ENCODE measurements at regions not wholly inside any gene's neighbourhood (a gene's known extent, or its start where the extent isn't known, plus 50 kb on each side); places are given as distances from the start of the nearest gene placed in this dataset.
"Not testable (repeated sequence)": the region's sequence is repeated elsewhere in the genome, so short reads cannot be mapped to it uniquely, and the experiment has no call there.

DNA sequence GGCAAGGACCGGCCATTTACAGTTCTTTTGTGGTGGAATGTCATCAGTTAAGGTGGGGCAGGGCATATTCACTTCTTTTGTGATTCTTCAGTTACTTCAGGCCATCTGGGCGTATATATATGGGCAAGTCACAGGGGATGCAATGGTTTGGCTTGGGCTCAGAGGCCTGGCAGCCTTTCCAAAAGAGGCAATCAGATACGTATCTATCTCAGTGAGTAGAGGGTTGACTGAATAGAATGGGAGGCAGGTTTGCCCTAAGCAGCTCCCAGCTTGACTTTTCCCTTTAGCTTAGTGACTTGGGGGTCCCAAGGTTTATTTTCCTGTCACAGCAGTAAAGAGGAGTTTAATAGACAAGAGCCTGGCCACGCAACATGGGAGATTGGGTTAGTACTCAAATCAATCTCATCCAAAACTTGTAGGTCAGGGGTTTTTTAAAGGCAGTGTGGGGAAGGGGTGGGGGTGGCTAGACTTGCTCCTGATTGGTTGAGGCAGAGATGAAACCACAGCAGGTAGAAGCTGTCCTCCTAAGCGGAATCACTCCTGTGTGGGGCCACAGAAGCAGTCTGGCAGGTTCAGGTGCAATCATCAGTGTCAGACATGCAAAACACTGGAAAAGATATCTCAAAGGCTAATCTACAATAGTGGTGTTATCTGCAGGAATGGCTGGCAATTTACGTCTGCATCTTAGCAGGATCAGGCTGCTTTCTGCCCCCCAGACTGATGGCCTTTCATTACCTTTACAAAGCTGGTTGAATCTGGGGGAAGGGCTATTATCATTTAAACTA is 112.9 kb downstream of the TLR5 start:
- DNase-seq = no peak

DNA sequence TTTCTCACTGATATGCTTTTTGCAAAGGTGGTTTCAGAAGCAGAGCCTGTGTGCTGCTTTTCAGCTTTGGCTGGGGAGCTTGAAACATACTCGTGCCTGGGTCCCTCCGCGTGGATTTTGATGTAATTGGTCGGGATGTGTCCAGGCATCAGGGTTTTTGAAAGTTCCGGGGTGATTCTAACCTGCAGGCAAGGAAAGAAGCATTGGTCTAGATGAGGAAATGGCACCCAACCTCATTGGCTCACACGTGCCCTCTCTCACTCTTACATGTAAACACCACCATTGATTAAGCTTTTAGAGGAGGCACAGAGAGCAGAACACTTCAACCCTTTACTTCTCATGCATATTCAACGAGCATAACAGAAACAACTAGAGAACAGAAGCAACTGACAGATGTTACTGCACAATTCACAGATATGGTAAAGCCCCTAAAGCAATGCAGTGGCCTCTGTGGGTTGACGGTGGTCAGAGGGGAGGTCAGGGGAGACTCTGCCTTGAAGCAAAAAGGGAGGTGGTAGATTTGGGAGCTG is 112.1 kb downstream of the TLR5 start:
- no peak for DNase-seq

DNA sequence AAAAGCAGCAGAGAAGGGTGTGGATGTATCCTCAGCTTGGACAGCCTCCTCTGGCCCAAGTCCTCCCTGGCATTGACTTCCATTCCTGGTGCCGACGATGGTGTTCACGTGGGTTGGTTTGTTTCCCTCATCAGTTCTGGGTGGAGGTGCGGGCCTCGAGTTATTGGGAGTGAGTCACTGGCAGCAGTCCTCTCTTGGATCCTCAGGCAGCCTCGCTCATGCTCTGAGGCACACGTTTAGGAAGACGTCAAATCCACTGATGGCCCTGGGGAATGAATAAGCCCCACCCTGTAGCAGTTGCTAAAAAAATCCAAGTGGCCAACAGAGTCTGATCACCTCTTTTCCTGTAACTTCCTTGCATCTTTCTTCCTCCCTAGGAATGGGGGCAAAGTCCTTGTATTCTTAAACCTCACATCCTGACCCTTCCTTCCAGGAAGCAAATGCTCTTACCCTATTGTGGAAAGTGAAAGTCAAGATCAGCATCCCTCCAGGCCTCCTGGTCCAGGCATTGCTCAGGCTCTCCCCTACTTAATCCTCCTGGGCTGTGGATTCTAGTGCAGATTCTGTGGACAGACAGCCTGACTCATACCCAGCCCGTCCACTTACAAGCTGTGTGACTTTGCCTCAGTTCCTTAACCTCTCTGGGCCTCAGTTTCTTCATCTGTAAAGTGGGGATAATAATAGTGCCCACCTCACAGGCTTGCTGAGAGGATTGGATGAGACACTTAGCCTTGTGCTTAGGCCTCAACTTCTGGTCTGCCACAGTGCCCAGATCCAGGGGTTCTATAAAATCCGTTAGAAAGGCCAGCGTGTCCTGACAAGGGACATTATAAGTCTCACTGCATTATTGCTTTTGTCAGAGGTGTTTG is 111.1 kb downstream of the TLR5 start:
- no peak for DNase-seq

DNA sequence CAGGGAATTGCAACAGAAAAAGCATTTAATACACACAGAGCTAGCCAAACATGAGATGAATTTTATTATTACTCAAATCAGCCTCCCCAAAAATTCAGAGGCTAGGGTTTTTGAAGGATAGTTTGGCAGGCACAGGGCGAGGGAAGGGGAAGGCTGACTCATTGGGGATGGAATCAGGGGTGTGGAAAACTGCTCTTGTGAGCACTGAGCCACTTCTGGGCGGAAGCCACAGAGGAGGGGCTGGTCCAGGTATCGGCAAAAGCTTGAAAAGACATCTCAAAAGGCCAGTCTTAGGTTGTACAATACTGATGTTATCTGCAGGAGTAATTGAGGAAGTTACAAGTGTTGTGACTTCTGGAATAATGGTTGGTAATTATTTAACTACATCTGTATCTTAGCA is 109.4 kb downstream of the TLR5 start:
- DNase-seq = no peak

DNA sequence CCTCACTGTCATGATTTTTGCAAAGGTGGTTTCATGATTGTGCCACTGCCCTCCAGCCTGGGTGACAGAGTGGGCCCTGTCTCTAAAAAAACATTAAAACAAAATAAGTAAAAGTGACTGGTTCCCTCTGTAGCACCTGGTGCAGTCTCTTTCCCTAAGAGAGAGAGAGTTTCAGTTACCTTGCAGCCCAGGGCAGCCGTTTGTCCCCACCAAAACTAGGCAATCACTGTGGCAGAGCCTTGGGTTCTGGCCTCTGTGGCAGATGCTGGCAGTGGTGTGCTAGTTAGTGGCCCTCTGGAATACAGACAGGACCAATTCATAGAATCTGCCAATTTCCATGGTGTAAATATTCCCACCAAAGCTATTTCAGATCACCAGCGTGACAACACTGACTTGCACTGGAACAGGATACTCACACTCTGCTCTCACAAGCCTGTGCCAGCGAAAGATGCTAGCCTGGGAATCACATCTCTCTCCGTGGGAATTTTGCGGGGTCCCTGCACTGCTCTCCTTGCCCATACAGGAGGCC is 108.7 kb downstream of the TLR5 start:
- DNase-seq = no peak

DNA sequence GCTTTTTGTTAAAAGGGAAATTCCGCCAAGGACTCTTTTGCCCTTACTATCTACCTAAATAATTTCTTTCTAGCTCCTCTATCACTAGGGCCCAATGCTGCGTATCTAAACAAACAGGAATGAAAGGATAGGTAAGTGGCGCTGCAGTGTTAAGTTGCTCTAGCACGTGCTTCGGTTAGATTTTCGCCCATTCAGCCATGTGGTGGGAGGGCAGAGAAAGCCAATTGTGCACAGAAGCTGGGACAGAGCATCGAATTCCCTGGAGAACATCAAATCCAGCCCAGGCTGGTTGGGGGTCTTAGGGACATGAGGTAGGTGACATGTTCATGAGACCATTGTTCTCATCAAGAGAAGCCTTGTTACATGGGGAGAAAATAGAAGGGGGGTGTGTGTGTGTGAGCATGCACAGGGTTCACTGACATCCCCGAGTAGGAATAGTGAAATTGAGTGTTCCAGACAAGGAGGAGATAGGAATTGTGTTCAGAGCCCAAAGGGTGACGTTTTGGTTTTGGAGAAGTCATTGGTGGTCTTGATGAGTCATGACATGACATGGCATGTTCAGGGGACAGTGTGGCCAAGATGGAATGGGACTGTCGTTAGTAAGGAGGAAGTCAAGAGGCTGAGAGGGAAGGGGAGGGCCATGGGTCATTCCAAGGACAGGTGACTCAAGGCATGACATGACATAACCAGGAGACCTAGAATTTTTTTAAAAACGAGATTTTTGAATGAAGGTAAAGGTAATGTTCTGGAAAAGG is 107.1 kb downstream of the TLR5 start:
- DNase-seq = peak; percentile 21

DNA sequence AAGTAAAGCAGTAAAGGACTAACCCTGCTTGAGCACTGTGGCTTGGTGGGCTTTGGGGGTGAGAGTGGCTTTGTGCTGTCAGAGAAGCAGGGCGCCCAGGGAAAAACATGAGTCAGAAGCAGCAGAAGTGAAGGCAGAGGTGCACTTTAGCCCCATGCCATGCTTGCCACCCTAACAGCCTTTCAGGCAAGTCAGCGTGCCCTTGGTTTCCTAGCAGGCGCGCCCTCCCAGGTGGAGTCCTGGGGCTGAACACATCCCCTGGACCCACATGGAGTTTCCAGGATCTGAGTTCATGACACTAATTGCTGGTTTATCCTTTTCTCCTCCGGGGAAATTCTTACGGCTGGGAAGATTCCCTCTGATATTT is 106.6 kb downstream of the TLR5 start:
- DNase-seq = no peak

DNA sequence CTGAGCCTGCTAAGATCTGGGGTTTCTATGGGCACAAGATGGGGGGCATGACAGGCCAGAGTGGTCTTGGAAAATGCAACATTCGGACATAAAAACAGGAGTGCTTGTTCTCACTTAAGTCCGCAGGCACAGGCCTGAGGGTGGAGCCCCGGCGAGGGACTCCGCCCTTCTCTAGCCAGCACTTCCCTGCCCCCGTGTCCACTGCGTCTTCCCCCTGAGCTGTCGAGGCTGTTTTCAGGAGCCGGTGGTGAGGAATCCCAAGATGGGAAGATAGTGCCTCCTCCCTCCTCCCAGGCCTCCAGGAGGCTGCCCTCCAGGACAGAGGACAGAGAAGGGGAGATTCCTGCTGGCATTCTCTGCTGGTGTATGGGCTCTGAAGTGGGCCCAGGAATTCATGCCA is 105.2 kb downstream of the TLR5 start:
- no peak for DNase-seq

DNA sequence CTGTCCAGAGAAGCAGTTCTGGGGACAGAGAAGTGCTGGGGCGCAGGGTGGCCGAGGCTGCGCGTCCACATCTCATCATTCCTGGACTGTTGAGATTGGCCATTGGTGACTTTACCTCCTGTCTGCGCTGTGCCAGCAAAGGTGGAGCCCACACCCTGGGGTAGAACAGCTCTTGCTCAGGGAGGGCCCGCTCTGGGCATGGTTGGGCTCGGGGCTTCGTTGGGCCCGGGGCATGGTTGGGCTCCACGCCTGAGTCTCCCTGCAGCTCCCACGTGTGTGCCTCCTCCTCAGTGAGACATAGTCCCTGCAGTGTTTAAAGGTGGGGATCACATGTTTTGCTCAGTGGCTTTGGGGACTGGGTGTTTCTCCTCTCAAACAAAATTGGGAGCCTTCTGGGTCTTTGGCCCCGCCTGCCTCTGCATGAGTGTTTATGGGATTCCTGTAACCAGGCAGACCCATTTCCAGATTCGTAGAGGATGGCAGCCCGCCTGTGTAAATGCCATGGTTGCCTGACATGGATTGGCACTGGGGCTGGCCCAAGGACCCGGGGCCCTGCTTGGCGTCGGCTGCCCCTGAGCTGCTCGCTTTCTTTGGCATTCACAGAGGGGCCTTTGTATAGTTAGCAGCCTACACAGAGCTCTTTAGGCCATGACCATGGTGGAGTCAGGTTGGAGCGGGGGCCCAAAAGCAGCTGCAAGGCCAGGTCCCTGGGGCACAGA is 104.6 kb downstream of the TLR5 start:
- no peak for DNase-seq

DNA sequence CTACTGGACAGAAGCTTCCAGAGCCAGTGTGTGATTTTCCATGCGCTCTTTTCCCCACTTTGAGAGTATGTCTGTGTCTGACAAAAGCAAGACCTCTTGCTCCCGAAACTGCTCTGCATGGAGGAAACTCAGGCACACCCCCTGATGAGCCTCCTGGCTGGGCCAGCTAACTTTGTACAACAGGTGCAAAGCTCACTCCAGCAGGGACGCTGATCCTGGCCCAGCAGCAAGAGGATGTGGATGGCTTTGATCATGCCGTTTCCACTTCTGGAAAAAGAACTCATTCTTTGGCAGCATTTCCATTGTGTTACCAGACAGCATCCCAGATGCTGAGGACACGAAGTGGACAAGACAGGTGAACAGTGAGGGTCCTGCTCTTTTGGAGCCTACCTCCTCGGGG is 103.1 kb downstream of the TLR5 start:
- no peak for DNase-seq

DNA sequence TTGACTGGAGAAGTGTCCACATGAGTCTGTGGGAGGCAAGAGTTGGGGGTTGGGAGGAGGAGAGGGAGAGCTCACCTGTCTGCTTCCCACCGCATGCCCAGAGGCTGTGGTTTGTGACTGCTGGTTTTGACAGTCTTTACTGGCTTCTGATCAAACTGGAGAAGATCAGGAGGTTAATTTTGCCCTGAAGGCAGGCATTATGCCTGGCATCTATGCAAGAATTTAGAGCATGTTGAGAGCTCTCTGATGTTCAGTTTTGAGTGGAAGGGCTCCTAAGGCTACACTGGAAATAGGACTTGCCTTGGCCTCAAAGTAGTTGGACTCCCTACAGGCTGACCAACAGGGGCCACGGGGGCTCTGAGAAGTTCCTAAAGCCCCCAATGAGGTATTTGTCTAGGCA is 101.6 kb downstream of the TLR5 start:
- DNase-seq = no peak

DNA sequence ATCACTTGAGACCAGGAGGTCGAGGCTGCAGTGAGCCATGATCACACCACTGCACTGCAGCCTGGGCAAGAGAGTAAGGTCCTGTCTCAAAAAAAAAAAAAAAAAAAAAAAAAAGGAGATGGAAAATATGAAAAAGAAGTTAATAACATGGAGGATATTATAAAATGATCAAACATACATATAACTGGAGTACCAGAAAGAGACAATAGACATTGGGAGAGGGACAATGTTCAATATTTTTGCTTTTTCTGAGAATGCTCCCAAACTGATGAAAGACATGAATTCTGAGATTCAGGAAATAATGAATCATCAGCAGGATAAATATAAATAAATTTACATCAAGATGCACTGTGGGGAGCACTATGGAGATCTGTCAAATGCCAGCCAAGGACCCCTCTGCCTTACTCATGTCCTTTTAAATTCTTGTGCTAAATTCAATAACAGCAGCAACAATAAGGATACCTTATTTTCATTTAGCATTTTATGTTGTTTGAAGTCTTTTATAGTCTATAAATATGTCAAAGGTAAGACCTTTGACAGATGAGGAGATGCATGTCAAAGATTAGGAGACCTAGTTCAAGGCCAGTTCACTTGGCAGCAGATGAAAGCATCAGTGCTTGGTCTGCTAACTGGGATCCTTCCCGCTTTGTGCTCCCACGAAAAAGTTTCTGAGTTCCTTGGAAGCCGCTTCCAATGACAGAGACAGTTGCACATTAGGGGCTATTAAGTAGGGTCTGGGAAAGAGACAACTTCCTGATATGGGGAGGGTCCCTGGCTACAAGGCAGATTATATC is 97.7 kb downstream of the TLR5 start:
- no peak for DNase-seq

DNA sequence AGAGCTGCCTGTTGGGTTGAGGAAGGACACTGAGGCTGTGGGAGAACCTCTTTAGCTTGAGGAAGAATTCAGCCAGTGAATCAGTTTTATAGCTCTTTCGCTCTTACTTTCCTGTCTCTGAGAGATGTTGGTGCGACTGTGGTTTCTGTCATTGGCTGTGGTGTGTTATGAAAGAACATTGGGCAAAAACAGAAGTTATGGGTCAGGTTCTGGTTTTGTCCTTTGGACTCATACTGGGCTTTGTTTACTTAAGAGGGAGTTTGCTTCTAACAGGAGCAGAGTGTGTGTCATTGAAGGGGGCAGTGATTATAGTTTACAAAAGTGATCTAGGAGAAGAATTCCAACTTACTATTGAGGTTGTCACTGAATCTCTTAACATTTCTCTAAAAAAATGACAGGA is 97.0 kb downstream of the TLR5 start:
- DNase-seq = no peak

DNA sequence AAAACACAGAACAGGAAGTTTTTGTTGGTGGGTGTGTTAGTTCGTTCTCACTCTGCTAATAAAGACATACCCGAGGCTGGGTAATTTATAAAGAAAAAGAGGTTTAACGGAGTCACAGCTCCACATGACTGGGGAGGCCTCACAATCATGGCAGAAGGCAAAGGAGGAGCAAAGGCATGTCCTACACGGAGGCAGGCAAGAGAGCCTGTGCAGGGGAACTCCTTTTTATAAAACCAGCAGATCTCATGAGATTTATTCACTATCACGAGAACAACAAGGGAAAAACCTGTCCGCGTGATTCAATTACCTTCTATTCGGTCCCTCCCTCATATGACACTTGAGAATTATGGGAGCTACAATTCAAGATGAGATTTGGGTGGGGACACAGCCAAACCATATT is 96.6 kb downstream of the TLR5 start:
- DNase-seq = not testable (repeated sequence)

DNA sequence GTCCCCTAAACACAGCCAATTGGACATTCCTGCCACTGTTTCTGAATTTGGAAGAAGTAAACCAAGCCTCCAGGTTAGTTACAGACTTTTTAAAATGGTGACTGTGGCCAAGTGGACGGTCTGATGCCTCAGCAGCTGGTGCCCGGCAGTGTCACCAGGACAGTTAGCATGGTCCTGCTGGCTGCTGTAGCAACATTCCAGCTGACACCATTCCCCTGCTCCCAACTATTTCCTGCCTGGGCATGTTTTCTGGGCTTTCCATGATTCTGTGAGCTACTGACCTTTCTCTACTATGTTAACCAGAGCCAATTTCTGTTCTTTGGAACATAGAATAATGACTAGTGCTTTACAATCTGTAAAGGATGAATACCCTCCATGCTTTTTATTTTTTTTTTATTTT is 95.0 kb downstream of the TLR5 start:
- DNase-seq = no peak

DNA sequence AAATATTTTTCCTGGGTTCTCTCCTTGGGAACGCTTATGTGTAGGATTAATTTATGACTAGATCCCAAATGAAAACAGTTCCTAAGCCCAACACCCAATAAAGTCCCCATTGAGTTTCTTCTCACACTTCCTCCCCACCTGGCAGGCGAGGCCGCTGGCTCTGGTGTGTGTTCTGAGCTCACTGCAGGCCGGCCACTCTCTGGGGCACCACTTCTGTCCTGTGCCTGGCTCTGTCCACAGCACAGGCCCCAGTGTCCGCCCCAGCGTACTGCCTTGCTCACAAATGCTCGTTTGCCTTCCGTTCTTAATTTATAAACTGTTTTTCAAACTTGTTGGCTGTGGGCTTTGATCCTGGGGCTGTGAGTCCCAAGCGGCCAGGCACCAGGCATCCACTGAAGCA is 90.6 kb downstream of the TLR5 start:
- DNase-seq = no peak

DNA sequence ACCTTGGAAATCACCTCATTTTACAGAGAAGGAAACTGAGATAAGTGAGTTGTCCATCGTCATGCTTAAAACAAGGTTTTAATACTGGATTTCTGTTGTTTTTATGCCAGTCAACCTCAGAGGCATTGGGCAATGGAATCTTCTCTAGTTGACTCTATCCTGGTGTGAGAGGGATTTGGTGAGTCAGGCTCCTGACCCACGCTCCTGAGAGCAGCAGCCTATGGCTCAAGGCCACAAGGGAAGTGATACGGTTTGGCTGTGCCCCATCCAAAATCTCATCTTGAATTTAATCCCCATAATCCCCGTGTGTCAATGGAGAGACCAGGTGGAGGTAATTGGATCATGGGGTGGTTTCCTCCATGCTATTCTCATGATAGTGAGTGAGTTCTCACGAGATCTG is 90.1 kb downstream of the TLR5 start:
- no peak for DNase-seq

DNA sequence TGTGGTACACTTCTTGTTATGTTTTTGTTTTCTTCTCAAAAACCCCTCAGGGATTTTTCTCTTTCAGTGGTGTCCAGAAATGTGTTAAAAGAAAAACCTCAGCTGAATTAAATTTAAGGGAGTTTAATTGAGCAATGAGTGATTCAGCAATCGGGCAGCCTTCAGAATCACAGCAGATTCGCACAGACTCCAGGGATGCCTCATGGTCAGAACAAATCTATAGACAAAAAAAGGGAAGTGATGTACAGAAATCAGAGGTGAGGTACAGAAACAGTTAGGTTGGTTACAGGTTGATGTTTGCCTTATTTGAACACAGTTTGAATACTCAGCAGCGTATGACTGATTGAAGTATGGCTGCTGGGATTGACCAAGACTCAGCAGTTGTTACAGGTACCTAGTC is 86.2 kb downstream of the TLR5 start:
- no peak for DNase-seq

DNA sequence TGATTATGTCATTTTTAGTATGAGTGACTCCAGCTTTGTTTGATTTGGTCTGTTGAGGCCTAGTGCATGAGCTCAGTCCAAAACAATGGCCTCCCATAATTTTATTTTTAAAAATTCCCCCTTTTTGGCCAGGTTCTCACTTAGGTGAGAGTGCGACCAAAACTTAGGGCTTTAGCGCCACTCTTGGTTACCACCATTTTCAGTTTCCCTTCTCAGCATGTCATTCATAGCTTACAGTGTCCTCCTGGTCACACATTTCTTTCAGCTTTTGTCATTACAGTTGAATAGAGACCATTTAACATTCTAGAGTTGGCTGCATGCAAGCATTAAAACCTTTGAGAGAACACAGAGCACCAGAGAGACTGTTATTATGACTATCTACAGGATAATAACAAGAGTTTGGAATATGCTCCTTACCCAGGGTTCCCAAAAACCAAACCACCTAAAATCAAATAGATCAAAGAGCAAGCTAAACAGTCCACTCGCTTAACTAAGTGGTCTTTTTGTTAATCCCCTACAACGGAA is 85.4 kb downstream of the TLR5 start:
- DNase-seq = no peak

Data from NCI-H774 (cell line).